GM23248 (cell line): ENCODE measurements at regions not wholly inside any gene's neighbourhood (a gene's known extent, or its start where the extent isn't known, plus 50 kb on each side); places are given as distances from the start of the nearest gene placed in this dataset.
"Not testable (repeated sequence)": the region's sequence is repeated elsewhere in the genome, so short reads cannot be mapped to it uniquely, and the experiment has no call there.

Experiments used
- EZH2 ChIP-seq: fragments of 200-600 bp; sonication (generic); IDR thresholded peaks from 2 replicates; pipeline ENCODE4 v1.6.1; 2018; ENCODE audit warnings: antibody characterized with exemption, mild to moderate bottlenecking; ENCODE audit not compliant: insufficient read depth, poor library complexity, severe bottlenecking
- EZH2phosphoT487 ChIP-seq: fragments of 200-600 bp; sonication (generic); IDR thresholded peaks from 2 replicates; pipeline ENCODE4 v1.6.1; 2018; ENCODE audit warnings: antibody characterized with exemption, moderate library complexity, mild to moderate bottlenecking, low read depth; ENCODE audit not compliant: insufficient read depth

GRCh38 chr3:145482735-145483134 is 678.2 kb downstream of the PLOD2 start:
- TF ChIP-seq EZH2, EZH2phosphoT487: not testable (repeated sequence)
